ENCODE measurements at regions not wholly inside any gene's neighbourhood (a gene's known extent, or its start where the extent isn't known, plus 50 kb on each side); places are given as distances from the start of the nearest gene placed in this dataset.

GRCh38 chr9:89655990-89656657, 51.3 kb downstream of the GADD45G start:
- DNase-seq, result no peak

GRCh38 chr9:89657295-89657694, 52.5 kb downstream of the GADD45G start:
- DNase-seq, result no peak

GRCh38 chr9:89657765-89658164, 53.0 kb downstream of the GADD45G start:
- no peak for DNase-seq

GRCh38 chr9:89658401-89658800, 53.6 kb downstream of the GADD45G start:
- DNase-seq, result no peak

GRCh38 chr9:89658931-89659330, 54.1 kb downstream of the GADD45G start:
- DNase-seq, result no peak

GRCh38 chr9:89659473-89659872, 54.7 kb downstream of the GADD45G start:
- no peak for DNase-seq

- no peak for DNase-seq
These were observed 55.3 kb downstream of the GADD45G start for GRCh38 chr9:89659891-89660685.

- DNase-seq, result no peak
These were observed 56.7 kb downstream of the GADD45G start for GRCh38 chr9:89661391-89661949.

GRCh38 chr9:89661956-89662717, 57.3 kb downstream of the GADD45G start:
- peak; percentile 96 for DNase-seq

- peak; percentile 67 for DNase-seq
These were observed 58.2 kb downstream of the GADD45G start for GRCh38 chr9:89662718-89663613.

GRCh38 chr9:89663614-89663970, 58.8 kb downstream of the GADD45G start:
- no peak for DNase-seq

- no peak for DNase-seq
These were observed 59.2 kb downstream of the GADD45G start for GRCh38 chr9:89664010-89664409.

- DNase-seq, result no peak
These were observed 60.1 kb downstream of the GADD45G start for GRCh38 chr9:89664896-89665329.

GRCh38 chr9:89666364-89666763, 61.6 kb downstream of the GADD45G start:
- no peak for DNase-seq

GRCh38 chr9:89666950-89667349, 62.1 kb downstream of the GADD45G start:
- DNase-seq, result no peak

- DNase-seq, result no peak
These were observed 62.9 kb downstream of the GADD45G start for GRCh38 chr9:89667726-89668125.

GRCh38 chr9:89668216-89668865, 63.5 kb downstream of the GADD45G start:
- DNase-seq, result no peak

GRCh38 chr9:89668866-89669246, 64.0 kb downstream of the GADD45G start:
- DNase-seq, result no peak

GRCh38 chr9:89669361-89669842, 64.6 kb downstream of the GADD45G start:
- no peak for DNase-seq

GRCh38 chr9:89670114-89670513, 65.3 kb downstream of the GADD45G start:
- DNase-seq, result no peak

GRCh38 chr9:89670801-89671434, 66.1 kb downstream of the GADD45G start:
- DNase-seq, result no peak
